Spleen (tissue), 11 donors: ENCODE measurements at regions not wholly inside any gene's neighbourhood (a gene's known extent, or its start where the extent isn't known, plus 50 kb on each side); places are given as distances from the start of the nearest gene placed in this dataset.

Source experiments
- DNase-seq: peaks from one replicate; pipeline ENCODE4 v3.0.0-alpha.2; 2020
- H3K27ac ChIP-seq, 8 donors: fragments of 200-600 bp; sonication (generic) in 7 of 8; 1 replicate in 4 of 8; 2 replicates in 4 of 8; pipeline versions ENCODE4 v1.5.0 to v1.8.0; 2016 to 2021; ENCODE audit warnings: inconsistent platforms in 4 of 8, mild to moderate bottlenecking in 4 of 8, moderate library complexity in 1 of 8
- H3K27me3 ChIP-seq, 7 donors: fragments of 200-600 bp; sonication (generic) in 6 of 7; replicated peaks in 1 of 7; 1 replicate in 4 of 7; 2 replicates in 3 of 7; pipeline versions ENCODE4 v1.5.0 to v1.8.0; 2016 to 2021; ENCODE audit warnings: inconsistent platforms in 3 of 7, mild to moderate bottlenecking in 1 of 7
- H3K36me3 ChIP-seq, 6 donors: fragments of 200-600 bp; sonication (generic) in 5 of 6; 1 replicate in 4 of 6; 2 replicates in 2 of 6; pipeline versions ENCODE4 v1.5.0 to v1.8.0; 2016 to 2021; ENCODE audit warnings: inconsistent platforms in 2 of 6
- H3K4me1 ChIP-seq, 6 donors: fragments of 200-600 bp; sonication (generic) in 5 of 6; 1 replicate in 3 of 6; 2 replicates in 3 of 6; pipeline versions ENCODE4 v1.5.0 to v1.8.0; 2016 to 2021; ENCODE audit warnings: inconsistent platforms in 3 of 6
- H3K4me3 ChIP-seq, 8 donors: fragments of 200-600 bp; sonication (generic) in 7 of 8; 1 replicate in 4 of 8; 2 replicates in 4 of 8; pipeline versions ENCODE4 v1.5.0 to v1.8.0; 2016 to 2021; ENCODE audit warnings: inconsistent platforms in 4 of 8, mild to moderate bottlenecking in 4 of 8, moderate library complexity in 2 of 8
- H3K9me3 ChIP-seq, 8 donors: fragments of 200-600 bp; sonication (generic) in 7 of 8; 1 replicate in 4 of 8; 2 replicates in 4 of 8; pipeline versions ENCODE4 v1.5.0 to v1.8.0; 2016 to 2021; ENCODE audit warnings: inconsistent platforms in 4 of 8
- CTCF ChIP-seq, 11 experiments: fragments of 200-600 bp in 7 of 11; fragments of 450-650 bp in 4 of 11; sonication (generic) in 4 of 11; IDR thresholded peaks in 8 of 11; conservative IDR thresholded peaks in 3 of 11; 1 replicate in 7 of 11; 2 replicates in 4 of 11; pipeline versions ENCODE4 v1.4.0 to v1.8.0; 2016 to 2021; ENCODE audit warnings: antibody characterized with exemption in 11 of 11, inconsistent platforms in 4 of 11, mild to moderate bottlenecking in 1 of 11
- POLR2A ChIP-seq, 3 donors: fragments of 450-650 bp; IDR thresholded peaks; one replicate each; pipeline ENCODE4 v1.5.1; 2017; ENCODE audit warnings: antibody characterized with exemption in 3 of 3, mild to moderate bottlenecking in 1 of 3
- POLR2AphosphoS5 ChIP-seq, 3 donors: sonication (generic); formaldehyde crosslinking; IDR thresholded peaks; one replicate each; pipeline ENCODE4 v1.5.1; 2017; ENCODE audit warnings: antibody characterized with exemption in 3 of 3
- WGBS, 5 donors: extraction: QIAGEN DNeasy Blood & Tissue Kit in 3 of 5; methylation state at CpG; one replicate each; pipeline versions ENCODE4 v1.1.5 to v1.1.7; 2013 to 2018; 5-methylcytosine and 5-hydroxymethylcytosine counted together
- intact Hi-C: fragments of 100-400 bp; cut with DNase I; formaldehyde crosslinking; loops from one replicate; pipeline ENCODE4 v1.15.0; 2023; ENCODE audit warnings: low total_unique reads
- donor health status: healthy with polysubstance abuse.
- donor health status: DM: no; HTN: no; CAD: no; lungs with moderate emphysema.
- donor health status: DM: no; HTN: no; CAD: no.
- donor health status: Bipolar disorder and iron deficiency.
- donor health status: healthy.
- donor health status: DM: no; HTN: no; CAD: no.
- donor health status: DM: yes; HTN: yes; CAD: no.

GRCh38 chr3:64806668-64807605, 119.1 kb upstream of the ADAMTS9 start:
- no peaks in the 10 kb centered on the region for H3K36me3 ChIP-seq
- TF ChIP-seq CTCF (IDR thresholded peaks at IDR 0.05 in 8 of 11, conservative IDR thresholded peaks at IDR 0.05 in 3 of 11) (no peak), POLR2A (IDR thresholded peaks at IDR 0.05) (no peak), POLR2AphosphoS5 (IDR thresholded peaks at IDR 0.05) (no peak)
- 70 to 80% (median 74%) methylated on average over 6 of the region's 6 CpGs for WGBS, 5 donors
- H3K4me1 ChIP-seq: no peaks in the 10 kb centered on the region
- H3K9me3 ChIP-seq: no peaks in the 10 kb centered on the region
- no peaks in the 10 kb centered on the region for H3K27me3 ChIP-seq
- DNase-seq: no peak
- no peak overlapping the region for H3K27ac ChIP-seq
- intact Hi-C loops: no loop called here
- H3K4me3 ChIP-seq: no peak overlapping the region

DNA sequence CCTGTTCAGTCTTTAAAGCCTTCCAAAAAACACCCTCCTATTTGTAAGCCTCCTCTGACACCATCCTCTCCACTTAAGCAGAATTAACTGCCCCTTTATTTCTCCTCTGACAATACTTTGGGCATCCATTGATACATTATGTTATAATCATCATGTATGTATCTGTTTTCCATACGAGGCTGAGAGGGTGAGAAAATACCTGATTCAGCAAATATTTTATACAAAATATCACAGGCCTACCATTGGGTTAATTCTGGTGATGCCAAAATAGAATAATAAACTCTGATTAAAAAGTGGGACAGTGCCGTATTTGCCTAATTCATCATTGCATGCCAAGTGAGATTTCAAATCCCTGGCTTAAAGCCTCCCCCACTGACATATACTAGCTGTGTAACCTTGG, 118.2 kb upstream of the ADAMTS9 start:
- intact Hi-C loops: no loop called here
- Histone ChIP-seq H3K4me1 (peaks cover 0 to 6% (median 0%) of the 10 kb centered on the region in 6 donors), H3K4me3 (no peak overlapping the region), H3K27ac (no peak overlapping the region), H3K9me3 (no peaks in the 10 kb centered on the region), H3K27me3 (no peaks in the 10 kb centered on the region), H3K36me3 (no peaks in the 10 kb centered on the region)
- WGBS, 5 donors: 79 to 90% (median 85%) methylated on average over 2 of the region's 2 CpGs
- DNase-seq: no peak
- TF ChIP-seq CTCF (IDR thresholded peaks at IDR 0.05 in 8 of 11, conservative IDR thresholded peaks at IDR 0.05 in 3 of 11): no peak
- TF ChIP-seq POLR2A (IDR thresholded peaks at IDR 0.05): no peak
- no peak for TF ChIP-seq POLR2AphosphoS5 (IDR thresholded peaks at IDR 0.05)

DNA sequence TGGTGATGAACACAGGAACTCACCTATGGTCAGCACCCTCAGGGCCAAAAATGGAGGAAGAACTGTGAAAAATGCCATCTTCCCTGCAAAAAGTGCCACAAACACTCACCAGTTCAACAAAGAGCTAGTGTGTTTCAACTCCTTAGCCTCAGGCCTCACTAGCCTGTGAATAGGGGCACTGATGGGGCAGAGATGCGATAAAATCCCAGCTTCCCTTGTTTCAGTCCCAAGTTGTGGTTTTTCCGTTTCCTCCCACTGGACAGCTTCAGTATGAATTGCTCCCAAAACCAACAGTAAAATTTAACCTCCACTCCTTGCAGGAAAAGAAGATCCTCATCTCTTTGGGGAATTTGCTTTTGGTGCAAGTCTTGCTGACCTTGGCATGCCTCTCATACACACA, 117.4 kb upstream of the ADAMTS9 start:
- no peak overlapping the region for H3K4me3 ChIP-seq
- H3K27ac ChIP-seq: no peak overlapping the region
- no peaks in the 10 kb centered on the region for H3K36me3 ChIP-seq
- H3K4me1 ChIP-seq: peaks cover 0 to 6% (median 0%) of the 10 kb centered on the region in 6 donors
- no peaks in the 10 kb centered on the region for H3K27me3 ChIP-seq
- no peaks in the 10 kb centered on the region for H3K9me3 ChIP-seq
- TF ChIP-seq CTCF (IDR thresholded peaks at IDR 0.05 in 8 of 11, conservative IDR thresholded peaks at IDR 0.05 in 3 of 11) (no peak), POLR2A (IDR thresholded peaks at IDR 0.05) (no peak), POLR2AphosphoS5 (IDR thresholded peaks at IDR 0.05) (no peak)
- 78 to 92% (median 85%) methylated on average over 2 of the region's 2 CpGs for WGBS, 5 donors
- intact Hi-C loops: no loop called here
- no peak for DNase-seq

GRCh38 chr3:64803469-64803868, 115.7 kb upstream of the ADAMTS9 start:
- no peak overlapping the region for H3K27ac ChIP-seq
- H3K36me3 ChIP-seq: no peaks in the 10 kb centered on the region
- 89 to 95% (median 93%) methylated on average over 9 of the region's 9 CpGs for WGBS, 5 donors
- no peak for TF ChIP-seq POLR2A (IDR thresholded peaks at IDR 0.05)
- no peak for TF ChIP-seq CTCF (IDR thresholded peaks at IDR 0.05 in 8 of 11, conservative IDR thresholded peaks at IDR 0.05 in 3 of 11)
- no peak for TF ChIP-seq POLR2AphosphoS5 (IDR thresholded peaks at IDR 0.05)
- H3K9me3 ChIP-seq: no peaks in the 10 kb centered on the region
- no peak for DNase-seq
- peaks cover 0 to 6% (median 0%) of the 10 kb centered on the region in 6 donors for H3K4me1 ChIP-seq
- H3K27me3 ChIP-seq: no peaks in the 10 kb centered on the region
- no peak overlapping the region for H3K4me3 ChIP-seq
- intact Hi-C loops: no loop called here
